HG03432 (cell line): ENCODE measurements at regions not wholly inside any gene's neighbourhood (a gene's known extent, or its start where the extent isn't known, plus 50 kb on each side); places are given as distances from the start of the nearest gene placed in this dataset.

Experiments
- ATAC-seq: cut with Tn5 transposase; IDR thresholded peaks from one replicate; pipeline ENCODE4 v1.9.1; 2021; ENCODE audit warnings: mild to moderate bottlenecking, moderate library complexity; ENCODE audit not compliant: unreplicated experiment

DNA sequence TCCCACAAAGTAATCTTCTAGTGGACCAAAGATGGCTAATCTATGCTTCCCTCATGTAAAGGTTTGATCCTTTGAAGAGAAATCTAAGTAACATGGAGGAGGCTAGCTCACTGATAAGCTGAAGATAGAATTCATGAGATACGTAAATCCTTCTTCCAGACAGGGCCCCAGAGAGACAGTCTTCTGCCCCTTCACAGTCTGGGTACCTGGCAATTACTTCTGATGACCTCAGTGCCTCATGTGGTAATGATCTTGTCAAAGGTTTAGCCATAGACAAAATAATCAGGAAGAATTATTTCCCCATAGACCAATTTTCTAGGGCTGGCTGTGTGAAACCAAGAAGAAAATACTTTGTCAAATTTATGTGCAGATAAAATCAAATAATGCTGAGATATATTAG lies 495.8 kb downstream of the METTL4 start:
- no peak for ATAC-seq

DNA sequence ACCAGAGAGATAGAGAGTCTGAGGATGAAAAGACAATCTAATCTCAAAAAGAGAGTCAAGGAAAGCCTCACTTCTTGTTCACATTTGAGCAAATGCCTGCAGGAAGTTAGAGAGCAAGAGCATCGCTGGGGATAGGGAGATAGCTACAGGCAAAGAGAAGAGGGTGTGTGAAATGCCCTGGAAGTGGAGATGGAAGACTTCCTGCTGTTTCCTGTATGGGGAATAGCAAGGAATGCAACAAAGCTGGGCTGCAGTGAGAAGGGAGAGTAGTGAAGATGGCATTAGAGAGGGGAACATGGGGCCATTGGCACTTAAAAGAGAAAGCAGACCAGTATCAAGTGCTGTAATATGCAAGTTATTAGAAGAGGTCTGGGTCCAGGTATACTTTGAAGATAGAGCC lies 488.6 kb downstream of the METTL4 start:
- ATAC-seq = no peak

DNA sequence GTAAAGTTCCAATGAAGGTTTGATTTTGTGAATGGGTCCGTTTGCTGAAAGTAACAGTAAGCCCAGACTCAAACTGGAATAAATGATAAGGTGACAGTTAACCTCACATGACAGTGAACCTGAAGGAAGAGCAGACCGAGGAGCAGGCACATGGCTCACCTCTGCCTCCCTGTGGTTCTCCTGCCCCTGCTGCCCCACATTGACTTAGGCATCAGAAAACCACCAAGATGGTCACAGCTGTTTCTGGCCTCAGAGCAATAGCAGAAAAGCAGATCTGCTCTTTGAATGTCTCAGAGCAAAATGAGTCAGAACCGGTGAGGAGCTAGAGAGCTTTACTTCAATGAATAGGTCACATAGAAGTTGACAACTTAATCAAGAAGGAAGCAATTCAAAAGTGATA lies 487.6 kb downstream of the METTL4 start:
- no peak for ATAC-seq

DNA sequence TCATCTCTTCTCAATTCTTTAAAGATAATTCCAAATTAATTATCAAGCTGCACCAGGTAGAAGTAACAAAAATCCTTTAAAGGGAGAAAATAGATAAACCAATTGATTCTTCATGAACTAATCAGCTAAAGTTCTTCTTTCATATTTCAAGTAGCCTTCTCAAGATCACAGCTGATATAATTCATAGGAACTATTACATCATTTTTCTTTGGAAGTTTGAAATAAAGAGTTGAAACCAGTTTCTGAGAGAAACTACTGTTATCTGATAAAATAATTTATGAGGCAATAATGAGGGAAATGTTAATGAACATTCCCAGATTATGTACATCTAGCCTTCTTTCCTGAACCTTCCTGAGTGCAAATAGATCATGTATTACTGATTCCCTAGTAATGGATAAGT lies 484.9 kb downstream of the METTL4 start:
- no peak for ATAC-seq

DNA sequence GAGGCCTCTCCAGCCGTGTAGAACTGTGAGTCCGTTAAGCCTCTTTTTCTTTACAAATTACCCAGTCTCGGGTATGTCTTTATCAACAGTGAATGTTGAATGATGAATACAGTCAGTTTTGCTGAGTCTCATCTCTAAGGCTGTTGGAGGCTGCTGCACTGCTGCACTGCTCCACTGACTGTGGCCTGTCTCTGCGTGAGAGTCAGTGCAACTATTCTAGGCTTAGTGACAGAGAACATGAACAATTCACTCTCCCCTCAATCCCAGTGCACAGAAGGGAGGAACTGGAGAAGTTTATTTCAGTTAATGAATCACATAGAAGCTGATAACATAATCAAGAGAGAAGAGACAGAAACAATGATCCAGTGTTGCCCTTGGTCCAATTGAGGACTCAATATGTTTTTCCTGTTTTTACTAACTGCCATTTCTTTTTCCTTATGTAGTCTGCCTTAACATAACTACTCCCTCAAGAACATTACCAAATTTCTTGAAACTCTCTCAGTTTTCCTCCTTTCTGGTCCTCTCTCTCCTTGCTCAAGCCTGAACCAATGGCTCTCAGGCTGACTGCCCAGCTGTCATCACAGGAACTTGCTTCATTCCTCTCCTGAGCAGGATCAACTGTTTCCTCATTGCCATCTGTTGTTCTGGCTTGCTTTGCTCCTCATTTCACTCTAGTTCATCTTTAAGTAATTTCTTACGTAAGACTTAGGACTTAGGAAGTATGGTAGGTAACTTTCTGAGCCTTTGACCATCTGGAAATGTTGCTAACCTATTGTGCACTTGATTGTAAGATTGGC lies 483.2 kb downstream of the METTL4 start:
- ATAC-seq = no peak

DNA sequence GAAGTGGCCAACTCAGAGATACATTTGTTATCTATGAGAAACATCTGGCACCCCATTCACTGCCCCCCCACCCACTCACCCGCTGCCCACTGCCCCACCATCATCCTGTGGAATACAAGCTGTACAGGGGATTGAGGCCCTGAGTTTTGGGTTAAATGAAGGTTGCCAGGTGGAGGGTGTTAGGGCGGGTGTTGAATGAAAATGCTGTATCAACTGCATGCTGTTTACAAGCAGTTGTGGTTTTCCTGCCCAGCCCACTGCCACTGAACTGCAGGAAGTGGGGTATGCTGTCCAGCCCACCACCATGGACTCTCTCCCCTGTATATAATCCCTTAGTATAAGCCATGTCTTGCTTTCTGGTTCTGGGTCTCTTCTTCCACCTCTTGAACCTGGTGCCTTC lies 481.9 kb downstream of the METTL4 start:
- no peak for ATAC-seq

DNA sequence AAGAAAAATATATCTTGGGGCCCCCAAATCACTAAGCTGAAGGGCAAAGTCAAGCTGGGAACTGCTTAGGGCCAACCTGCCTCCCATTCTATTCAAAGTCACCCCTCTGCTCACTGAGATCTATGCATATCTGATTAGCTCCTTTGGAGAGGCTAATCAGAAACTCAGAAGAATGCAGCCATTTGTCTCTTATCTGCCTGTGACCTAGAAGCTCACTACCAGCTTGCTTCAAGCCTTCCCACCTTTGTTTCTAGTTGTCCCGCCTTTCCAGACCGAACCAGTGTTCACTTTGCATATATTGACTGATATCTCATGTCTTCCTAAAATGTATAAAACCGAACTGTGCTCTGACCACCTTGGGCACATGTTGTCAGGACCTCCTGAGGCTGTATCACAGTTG lies 479.4 kb downstream of the METTL4 start:
- no peak for ATAC-seq

DNA sequence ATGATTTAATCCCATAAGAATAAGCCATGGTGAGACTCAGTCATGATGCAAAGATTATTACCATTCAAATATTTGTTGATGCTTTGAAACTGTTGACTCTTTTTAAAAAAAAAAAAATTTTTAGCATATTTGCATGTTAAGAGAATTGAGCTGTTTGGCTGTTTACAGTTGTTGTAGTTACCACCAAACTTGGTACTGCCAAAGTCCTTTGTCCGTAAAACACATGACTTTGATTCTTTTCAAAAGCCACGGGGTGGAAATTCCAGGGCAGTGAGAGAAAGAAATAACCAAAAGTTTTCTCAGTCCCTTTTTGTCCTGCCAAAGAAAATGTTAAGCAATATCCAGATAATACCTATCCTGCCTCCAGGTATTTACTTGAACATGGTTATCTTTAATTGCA lies 474.8 kb downstream of the METTL4 start:
- ATAC-seq = no peak

DNA sequence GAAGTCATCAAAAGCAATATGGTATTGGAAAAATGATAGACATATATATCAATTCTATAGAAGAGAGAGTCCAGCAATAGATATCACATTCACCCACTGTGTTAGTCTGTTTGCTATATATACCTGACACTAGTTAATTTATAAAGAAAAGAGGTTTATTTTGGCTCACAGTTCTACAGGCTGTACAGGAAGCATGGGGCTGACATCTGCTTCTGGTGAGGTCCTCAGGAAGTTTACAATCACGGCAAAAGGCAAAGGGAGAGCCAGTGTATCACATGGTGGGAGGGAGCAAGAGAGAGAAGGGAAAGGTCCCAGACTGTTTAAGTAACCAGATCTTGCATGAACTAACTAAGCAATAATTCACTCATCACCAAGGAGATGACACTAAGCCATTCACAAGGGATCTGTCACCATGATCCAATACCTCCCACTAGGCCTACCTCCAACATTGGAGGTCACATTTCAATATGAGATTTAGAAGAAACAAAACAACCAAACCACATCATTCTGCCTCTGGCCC lies 470.6 kb downstream of the METTL4 start:
- ATAC-seq = no peak

DNA sequence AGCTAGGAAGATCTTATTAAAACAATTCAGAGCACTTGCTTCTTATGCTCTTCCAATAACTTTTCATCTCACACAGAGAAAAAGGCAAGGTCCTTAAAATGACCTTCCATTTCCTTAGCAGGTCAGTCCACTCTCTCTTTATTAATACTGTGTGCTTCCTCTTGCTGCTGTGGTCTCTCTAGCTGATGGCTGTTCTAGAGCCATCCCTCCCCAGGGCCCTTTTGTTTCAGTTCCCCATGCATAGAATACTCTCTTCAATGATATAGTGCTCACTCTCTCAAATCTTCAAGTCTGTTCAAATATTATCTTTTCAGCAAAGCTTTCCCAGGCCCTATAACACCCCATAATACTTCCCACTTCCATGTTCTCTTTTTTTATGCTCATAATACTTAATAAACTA lies 469.3 kb downstream of the METTL4 start:
- ATAC-seq = peak; percentile 71

DNA sequence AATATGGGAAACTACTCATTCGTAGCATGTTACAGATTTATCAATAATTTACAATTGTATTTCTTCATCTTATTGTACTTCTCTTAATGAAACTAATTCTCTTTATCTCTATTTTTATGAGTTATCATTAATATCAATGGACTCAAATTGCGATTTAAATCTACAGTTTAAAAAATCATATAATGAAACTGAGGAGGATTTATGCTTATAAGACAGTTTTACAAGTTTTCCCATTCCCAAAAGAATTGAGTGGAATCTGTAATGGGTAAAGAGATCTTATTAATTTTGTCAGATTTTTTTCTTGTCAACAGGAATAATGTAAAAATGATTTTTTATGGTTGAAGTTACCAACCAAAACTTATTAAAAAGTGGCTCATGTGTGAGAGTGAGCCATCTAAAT lies 468.0 kb downstream of the METTL4 start:
- no peak for ATAC-seq

DNA sequence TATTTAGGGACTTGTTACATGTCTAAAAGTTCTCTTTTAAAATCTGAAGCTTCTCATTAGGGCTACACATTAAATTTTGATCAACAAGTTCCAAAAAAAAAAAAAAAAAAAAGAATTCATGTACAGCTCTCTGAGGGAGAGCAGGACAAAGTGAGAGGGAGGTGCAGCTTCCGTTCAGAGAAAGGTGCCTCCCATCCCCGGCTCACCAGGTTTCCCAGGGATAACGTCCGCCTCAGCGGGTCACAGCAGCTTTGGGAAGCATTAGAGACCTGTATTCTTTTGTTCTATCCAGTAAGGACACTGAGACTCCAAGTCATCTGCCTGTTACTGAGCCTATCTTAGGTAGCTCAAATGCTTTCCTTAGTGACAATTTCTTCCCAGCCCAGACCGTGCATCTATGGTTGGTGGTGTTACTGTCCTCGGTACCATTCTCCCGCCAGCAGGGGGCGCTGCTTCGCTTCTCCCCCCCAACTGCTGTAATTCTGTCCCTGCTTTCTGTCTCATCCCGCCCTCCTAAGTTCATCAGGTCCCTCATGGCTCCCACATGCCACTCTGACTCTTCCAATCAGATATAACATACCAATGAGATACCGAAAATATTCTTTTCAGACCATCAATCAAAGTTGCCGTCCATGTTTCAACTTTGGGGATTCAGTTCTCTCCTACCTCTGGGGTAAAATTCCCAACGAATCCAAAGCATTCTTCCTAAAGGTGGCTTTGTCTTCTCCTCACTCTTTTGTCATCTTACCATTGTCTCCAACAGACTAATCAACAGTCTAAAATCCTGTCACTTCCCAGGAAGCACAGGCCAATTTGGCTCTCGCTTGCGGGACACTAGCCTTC lies 466.5 kb downstream of the METTL4 start:
- ATAC-seq = peak; percentile 82

DNA sequence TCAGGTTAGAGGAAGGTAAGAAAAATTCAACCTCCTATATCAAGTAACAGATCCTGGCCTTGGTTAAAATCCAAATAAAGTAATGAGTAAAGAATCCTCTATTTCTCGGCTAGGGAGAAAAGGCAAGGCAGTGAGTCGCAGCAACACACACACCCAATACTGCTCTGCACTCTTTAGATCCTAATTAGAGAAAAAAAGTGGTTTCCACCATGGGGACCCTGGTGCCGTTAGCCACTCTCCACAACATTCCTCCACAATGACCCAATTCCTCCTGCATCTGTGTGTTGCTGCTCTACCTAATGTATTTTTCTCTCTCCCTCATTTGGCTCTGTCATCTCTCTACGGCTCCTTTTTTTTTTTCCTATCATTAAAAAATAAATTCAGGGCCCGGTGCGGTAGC lies 462.7 kb downstream of the METTL4 start:
- no peak for ATAC-seq

DNA sequence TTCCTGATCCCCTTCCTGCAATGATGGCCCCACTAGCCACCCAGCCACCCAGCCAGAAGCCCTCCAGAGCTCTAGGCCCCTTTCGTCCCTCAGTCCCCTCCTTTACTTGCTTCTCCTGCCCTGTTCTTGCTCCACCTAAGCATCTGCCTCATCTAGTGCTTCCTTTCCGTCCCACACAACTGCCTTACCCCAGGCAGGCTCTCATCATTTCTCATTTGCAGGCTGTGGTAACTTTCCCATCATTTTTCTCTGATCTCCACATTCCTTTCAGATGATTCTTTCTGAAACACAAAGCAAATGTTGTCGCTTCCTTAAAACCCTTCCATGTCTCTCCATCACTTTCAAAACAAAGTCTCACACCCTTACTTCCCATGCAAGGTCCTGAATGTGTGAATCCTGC lies 459.8 kb downstream of the METTL4 start:
- no peak for ATAC-seq

DNA sequence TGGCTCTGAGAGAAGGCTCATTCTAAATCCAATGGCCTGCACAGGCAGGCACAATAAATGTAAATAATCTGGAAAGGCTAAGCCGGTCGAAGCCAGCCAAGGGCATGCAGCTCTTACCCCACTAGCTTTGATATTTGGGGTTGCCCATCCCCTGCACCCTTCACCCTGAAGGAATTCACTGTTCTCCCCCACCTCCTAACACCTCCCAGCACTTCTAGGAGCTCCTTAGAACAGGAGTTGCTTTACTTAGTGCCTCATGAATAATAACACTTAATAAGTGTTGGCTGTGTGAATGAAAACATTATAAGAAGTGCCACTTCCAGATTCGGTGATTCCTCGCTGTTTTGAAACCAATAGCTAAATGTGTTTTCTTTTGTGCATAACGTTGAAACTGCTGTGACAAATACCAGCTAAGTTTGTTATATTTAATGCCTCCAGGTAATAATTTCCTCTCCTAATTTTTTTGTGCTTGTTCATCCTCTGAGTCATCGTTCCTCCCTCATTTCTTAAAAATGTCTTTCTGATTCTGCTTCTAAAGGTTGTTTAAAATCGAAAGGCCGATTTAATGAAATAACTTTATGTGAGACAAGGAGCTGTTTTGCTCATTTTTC lies 458.8 kb downstream of the METTL4 start:
- no peak for ATAC-seq

DNA sequence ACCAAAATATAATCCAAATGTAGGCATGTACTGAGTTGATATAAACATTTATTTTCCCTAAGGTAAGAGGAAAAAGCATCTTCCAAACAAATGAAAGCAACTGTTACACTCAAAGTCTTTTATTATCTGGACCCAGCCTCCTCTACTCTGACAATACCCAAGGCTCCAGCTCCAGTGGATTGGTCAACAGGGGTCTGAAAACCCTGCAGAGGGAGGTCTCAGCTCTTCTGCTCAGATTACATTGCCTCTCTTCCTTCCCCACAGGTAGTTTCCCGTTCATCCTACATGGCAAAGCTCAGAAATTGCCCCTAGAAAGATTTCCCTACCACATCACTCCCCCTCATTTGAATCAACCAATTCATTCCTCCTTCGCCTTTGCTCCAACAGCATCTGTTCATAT lies 457.0 kb downstream of the METTL4 start:
- ATAC-seq = no peak

DNA sequence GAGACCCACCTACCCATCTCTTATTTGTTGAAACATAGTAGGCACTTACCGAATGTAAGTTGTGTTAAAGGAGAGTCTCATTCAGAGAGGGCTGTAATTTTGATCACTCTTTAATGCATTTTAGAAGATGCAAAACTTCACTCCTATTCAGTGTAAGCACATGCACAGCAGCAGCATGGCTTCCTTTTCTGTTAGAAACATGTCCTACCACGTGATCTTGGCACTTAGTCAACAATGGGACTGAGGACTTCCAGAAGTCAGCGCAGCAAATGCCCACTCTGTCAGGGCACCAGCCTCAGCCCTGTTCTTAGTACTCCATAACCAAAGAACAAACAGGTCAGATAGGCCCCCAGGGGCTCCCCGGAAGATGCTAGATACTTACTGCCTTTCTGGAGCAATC lies 456.5 kb downstream of the METTL4 start:
- ATAC-seq = no peak

DNA sequence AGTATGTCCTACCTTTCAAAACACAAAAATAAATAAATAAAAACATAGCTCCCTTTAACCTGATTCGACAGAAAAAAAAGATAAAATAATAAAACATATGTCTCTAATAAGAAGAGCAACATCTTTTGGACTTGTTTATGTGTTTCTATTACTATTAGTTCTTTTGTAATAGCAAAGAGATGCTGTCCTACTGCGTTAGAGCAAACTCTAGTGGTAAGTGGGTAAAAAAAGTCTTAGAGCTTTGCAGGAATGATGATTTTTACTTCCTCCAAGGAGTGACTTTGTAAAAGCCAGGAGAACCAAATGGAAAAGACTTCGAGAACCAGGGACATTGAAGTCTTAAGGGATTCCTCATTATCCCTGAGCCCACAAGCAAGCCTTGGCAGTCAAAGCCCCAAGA lies 450.1 kb downstream of the METTL4 start:
- no peak for ATAC-seq

DNA sequence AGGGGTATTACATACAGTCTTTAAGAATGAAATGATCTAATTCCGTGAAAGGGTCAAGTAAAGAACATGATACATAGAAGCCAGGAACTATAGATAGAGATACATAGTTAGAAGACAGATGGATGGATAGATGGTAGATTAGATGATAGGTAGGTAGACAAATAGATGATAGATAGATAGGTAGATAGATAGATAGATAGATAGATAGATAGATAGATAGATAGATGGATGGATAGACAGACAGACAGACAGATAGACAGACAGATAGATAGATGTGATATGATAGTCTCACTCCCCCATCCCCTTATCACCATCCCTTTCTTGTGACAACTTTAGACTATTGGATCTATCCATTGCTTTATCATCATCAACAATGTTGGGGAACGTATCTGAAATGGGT lies 448.2 kb downstream of the METTL4 start:
- ATAC-seq = no peak

DNA sequence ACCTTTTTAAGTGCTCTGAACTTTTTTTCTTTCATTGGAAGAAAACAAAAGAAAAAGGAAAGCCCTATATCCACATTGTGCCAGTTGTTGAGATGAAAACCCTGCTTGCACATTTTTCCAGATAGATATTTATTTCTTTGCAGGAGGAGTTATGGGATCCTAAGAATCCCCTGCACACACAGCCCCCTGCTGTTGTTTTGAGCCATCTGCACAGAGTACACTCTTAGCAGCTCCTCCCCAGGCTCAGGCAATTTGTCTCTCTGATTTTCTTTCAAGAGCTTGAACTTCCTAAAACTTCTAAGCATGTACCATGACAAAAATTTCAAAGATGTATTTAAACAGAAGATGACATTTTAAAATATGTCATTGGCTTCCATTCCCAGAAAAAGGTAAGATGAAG lies 436.9 kb downstream of the METTL4 start:
- ATAC-seq = no peak

DNA sequence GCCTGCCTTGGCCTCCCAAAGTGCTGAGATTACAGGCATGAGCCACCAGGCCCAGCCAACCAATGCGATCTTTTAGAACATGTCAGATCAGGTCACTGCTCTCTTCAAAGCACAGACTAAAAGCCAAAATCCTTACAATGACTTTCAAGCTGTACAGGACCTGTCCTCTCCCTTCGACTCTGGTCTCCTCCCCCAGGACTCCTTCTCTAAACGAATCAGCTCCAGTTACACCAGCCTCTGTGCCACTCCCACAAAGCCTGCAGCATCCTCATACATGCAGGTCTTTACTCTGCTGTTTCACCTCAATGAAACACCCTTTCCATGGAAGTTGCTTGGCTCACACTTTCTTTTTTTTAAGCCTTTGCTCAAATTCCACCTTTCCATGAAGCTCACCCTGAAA lies 436.0 kb downstream of the METTL4 start:
- ATAC-seq = no peak

DNA sequence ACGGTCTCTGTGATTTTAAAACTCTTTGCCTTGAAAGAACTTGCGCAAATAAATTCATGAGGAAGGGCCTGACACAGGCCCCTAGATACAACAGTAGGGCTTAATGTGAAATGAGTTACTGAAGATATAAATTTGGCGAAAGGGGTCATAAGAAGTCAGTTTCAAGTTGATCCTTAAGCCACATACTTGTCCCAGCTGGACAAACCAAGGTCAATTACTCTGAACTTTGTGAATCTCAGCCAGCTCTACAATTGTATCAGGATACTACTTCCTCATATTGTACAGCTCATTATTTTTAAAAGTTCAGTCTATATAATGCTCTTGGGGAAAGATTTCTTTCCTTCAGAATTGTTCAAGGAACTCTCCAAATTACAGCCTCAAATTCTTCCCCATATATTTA lies 432.8 kb downstream of the METTL4 start:
- no peak for ATAC-seq
